GM18870 (cell line): ENCODE measurements at regions not wholly inside any gene's neighbourhood (a gene's known extent, or its start where the extent isn't known, plus 50 kb on each side); places are given as distances from the start of the nearest gene placed in this dataset.
"Not testable (repeated sequence)": the region's sequence is repeated elsewhere in the genome, so short reads cannot be mapped to it uniquely, and the experiment has no call there.

Experiments
- ATAC-seq: cut with Tn5 transposase; IDR thresholded peaks from one replicate; pipeline ENCODE4 v1.9.1; 2021; ENCODE audit warnings: moderate library complexity; ENCODE audit not compliant: unreplicated experiment

DNA sequence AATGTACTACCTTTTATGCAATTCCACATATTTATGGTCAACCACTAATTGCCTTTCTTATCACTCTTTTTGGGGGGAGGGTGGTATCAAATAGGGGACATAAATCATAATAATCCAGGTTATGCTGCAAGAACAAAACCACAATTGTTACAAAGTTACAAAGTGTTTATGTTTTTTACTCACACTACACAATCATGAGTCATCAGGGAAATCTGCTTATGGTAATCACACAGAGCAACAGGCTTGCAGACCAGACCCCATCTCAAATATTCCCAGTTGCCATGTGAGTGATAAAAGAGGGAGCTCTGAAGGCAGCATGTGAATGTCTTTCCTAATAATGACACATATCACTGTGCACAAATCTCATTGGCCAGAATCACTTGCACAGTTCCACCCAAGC lies 304.7 kb upstream of the TMEFF2 start:
- ATAC-seq = no peak

DNA sequence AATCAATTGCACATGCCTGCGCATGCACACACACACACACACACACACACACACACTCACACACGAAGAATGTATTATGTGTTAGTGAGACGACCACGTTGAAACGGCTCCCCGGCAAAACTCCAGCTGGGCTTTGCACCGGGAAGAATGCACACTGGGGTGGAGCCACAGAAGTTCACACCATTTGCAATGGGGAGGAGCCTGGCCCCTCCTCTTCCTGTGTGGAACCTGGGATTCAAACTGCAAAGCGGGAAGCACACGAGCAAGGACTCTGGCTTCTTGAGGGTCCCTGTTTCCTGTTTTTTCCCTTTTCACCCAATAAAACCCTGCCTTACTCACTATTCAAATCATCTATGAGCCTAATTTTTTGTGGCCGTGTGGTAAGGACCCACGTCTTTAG lies 304.0 kb upstream of the TMEFF2 start:
- ATAC-seq = no peak

DNA sequence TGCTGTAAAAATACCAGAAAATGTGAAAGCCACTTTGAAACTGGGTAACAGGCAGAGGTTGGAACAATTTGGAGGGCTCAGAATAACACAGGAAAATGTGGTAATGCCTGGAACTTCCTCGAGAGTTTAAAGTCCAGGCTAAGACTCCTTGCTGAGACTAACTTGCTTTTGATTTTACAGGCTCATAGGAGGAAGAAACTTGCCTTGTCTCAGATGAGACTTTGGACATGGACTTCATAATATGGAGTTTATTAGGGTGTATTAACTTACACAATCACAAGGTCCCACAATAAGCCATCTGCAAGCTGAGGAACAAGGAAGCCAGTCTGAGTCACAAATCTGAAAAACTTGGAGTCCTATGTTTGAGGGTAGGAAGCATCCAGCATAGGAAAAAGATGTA lies 293.4 kb upstream of the TMEFF2 start:
- ATAC-seq = not testable (repeated sequence)

DNA sequence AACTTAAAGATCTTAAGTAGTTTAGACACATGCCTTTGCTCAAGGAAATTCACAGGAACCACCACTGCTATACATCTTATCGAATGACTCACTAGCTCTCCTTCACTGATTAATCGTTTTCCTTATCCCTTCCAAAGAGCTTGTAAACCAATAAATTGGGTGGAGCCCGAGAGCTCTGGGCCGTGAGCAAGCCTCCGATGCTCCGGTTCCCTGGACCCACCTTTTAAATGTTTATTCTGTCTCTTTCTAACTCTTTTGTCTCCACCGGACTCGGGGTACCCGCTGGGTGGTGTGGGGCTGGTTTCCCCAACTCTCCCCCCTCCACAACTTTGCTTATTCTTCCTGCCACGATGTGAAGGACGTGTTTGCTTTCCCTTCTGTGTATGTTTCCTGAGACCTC lies 292.9 kb upstream of the TMEFF2 start:
- ATAC-seq = no peak

DNA sequence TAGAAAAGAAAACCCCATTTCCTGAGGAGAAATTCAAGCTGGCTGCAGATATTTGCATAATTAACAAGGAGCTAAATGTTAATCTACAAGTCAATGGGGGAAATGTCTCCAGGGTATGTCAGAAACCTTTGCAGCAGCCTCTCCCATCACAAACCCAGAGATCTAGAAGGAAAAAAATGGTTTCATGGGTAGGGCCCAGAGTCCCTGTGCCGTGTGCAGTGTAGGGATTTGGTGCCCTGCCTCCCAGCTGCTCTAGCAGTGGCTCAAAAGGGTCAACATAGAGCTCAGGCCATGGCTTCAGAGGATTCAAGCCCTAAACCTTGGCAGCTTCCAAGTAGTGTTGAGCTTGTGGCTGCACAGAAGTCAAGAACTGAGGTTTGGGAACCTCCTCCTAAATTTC lies 290.2 kb upstream of the TMEFF2 start:
- no peak for ATAC-seq

DNA sequence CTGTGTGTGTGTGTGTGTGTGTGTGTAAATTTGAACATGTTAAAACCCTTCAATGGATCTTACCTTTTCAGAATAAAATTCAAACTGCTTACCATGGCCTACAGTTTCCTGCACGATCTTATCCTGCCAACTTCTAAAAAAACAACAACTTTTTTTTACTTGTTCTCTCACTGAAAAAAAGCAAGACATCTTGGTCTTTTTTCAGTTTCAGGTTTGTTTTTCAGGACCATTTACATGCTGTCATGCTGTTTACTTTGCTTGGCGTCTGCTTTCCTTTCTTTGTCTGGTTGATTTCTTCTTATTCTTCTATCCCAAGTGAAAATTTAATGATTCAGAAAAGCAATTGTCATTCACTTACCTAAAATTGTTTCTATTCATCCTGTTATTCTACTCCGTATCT lies 286.3 kb upstream of the TMEFF2 start:
- ATAC-seq = no peak

DNA sequence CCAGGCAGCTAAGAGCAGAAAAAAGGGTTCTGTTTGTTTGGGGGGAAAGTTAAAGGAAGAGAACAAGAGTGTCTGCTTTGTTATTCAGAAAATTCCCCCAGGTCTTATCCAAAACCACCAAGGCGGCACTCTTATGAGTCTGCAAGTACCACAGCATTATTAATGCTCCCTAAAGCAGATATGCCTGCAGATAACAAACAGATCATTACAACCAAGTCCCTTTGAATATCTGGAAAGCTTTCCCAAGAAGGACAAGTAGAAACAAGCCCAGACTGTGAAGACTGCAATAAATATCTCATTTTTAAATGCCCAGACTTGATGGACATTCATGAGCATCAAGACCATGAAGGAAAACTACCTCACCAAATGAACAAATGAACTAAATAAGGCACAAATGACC lies 278.6 kb upstream of the TMEFF2 start:
- no peak for ATAC-seq

DNA sequence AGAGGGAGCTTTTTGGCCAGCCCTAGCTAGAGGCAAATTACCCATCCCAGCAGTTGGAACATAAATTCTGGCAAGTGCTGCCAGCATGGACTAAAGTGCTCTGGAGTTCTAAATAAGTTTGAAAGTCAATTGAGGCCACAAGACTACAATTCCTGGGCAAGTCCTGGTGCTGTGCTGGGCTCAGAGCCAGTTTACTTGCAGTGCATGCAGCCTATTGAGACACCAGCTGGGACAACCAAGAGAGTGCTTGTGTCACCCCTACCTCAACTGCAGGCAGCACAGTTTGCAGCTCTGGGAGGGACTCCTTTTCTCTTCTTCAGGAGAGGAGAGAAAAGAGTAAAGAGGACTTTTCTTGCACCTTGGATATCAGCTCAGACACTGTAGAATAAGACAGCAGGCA lies 277.2 kb upstream of the TMEFF2 start:
- no peak for ATAC-seq

DNA sequence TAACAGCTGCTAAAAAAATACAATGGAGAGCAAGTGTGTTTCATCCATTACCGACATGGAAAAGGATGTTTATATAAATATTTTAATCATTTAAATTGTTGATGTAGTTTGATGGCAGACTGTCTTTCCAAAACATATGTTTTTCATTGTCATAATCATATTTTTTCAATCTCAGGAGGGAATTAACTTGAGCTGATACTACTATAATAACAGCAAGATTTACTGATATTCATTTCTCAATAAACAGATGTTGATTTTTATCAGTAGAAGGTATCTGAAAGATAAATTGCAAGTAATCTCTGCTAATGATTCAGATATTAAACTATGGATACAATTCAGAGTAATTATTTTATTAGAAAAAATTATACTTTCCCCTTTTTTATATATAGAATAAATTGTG lies 274.9 kb upstream of the TMEFF2 start:
- no peak for ATAC-seq

DNA sequence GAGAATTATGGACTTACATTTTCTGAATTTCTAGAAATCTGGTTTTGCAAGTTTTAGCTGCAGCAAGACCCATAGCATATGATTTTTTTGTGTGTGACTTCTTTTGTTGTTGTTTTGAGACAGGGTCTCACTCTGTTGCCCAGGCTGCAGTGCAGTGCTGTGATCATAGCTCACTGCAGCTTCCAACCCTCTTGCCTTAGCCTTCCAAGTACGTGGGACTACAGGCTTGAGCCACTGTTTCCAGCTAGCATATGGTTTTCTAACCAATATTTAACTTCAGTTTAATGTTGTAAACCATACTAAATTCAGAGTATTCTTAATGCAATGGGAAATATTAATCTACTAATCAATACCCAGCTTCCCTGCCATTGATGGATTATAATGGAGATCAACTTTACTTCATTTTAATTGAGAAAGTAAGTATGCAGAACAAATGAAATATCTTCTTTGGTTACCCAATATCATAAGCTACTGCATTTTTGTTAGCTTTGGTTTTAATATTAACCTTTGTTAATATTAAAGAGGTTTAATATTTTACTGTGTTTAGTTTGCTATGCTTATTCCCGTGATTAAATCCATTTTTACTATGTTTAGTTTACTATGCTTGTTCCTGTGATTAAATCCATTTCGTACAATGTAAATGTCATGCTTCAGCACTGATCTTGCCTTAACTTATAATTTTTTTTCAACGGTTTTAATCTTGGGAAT lies 273.4 kb upstream of the TMEFF2 start:
- ATAC-seq = no peak

DNA sequence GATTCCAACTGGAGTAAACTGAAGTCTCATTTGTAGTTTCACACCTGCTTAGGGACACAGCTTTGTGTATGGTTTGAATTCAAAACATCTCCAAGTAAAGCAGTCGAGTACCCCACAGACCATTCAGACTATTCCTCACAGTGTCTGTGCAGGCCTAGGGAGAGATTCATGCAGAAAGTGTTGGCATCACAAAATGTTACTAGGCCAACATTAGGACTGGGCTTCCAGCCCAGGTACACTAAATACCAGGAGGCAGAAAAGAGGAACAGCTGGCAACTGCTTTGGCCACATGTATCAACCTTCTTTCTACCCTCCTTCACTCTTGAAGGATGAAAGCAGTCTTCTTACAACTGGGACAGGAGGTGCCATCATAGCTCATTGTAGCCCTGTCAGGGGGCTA lies 270.4 kb upstream of the TMEFF2 start:
- ATAC-seq = no peak

DNA sequence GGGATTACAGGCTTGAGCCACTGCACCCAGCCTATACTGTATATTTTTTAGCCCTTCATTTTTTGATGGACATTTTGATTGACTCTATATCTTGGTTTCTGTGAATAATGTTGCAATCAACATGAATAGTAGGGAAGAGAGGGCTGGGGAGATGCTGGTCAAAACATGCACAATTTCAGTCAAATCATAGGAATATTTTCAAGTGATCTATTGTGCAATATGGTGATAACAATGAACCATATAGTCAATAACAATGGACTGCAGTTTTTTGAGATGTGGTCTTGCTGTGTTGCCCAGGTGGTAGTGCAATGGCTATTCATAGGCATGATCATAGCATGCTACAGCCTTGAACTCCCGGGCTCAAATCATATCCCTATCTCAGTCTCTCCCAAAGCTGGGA lies 264.7 kb upstream of the TMEFF2 start:
- ATAC-seq = no peak

DNA sequence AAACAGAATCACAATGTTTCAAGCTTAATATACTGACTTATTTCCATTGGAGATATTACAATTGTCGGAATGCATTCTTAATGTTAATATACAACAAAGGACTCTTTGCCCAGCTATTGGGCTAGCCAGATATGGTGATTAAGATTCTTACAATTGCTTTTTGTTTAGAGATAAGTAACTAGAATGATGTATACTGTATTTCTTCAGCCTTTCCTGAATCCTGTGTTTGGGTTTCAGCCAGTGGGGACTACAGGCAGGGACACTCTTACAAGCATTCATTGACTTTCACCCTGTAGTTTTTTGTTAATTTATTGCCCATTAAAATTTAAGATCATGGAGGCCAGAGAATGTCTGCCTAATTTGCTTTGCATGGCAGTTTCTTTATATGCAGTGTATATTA lies 254.1 kb upstream of the TMEFF2 start:
- no peak for ATAC-seq

DNA sequence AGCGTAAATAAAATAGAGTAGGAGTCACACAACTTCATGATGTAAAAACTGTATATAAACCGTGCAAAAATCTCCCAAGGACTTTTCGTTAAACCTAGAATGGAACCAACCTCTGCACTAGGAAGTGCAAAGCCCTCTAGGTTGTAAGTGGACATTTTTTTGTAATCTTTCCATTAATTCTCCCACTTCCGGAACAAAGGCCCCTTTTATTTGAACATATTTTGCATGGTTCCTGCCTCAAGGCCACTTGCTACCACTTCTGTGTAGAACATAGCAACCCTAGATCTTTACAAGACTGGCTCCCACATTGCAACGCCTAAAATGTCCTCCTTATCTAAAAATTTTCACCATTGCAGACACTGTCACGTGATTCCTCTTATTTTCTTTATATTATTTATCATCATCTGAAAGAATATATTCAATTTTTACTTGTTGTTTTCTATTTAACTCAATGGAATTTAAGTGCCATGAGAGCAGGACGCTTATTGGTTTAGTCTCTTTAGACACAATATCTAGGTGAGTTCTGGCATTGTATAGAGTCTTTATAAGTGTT lies 249.6 kb upstream of the TMEFF2 start:
- no peak for ATAC-seq

DNA sequence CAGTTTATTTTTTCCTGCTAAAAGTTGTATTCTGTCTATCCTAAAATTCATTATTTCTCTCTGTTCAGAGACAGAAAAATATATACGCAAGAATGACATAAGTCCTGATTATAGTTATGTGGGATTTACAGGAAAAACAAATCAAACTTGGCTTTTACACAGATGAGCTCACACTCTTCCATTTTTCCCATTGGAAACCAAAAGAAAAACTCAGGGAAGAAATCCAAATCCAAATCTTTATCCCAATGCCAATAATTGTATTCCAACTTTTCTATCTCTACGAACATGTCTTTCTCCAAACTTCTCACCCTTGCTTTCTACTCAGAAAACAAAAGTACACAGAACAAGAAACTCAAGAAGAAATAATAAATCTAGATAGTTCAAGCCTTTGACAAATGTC lies 249.1 kb upstream of the TMEFF2 start:
- ATAC-seq = no peak

DNA sequence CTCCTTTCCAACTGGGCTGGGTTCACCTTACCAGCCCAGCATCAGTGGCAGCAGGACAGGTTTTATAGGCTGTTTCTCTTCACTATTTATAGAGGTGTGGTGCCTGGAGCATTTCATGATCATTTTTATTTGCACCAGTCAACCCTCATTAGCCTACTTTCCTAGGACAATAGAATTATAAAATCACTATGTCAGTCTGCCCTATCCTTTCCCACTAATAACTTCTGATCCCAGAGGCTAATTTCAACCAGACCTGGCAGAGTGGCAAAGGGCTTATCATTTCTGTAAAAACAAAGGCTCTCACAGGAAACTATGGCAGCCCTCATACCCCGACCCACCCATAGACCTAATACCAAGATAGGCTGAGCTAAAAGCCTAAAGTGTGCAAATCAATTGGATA lies 243.5 kb upstream of the TMEFF2 start:
- ATAC-seq = no peak

DNA sequence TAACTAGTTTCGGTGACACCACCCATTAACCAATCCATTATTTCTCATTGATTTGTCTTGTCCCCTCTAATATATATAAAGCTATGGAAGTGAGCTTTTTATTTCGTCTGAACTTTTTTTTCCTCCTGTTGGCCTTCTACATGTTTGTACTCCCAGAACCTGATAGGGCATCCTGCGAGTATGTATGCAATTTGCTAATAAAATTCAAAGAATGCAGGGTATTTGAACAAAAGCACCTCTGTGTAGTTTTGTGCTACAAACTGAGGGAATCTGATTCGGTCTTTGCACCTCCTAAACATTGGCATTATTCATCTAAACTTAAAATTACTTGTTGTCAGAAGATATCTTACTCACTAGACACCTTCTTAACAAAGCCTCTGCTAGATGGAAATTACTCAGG lies 242.9 kb upstream of the TMEFF2 start:
- ATAC-seq = no peak

DNA sequence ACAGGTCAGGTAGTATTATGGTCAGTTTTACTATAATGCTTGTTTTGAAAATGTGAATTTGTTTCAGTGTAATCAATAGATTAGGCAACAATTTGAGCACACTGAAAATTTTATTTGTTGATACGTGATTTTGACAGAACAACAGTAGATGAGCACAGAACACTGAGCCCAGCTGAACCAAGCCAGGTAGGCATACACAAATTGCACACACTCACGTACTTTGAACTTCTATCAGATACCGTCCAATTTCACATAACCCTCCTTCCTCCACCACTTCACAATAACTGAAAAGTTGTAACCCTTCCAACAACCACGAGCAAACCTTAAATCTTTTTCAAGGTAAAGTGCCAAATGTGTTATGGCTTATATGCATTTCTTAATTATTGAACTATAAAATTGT lies 229.5 kb upstream of the TMEFF2 start:
- no peak for ATAC-seq

DNA sequence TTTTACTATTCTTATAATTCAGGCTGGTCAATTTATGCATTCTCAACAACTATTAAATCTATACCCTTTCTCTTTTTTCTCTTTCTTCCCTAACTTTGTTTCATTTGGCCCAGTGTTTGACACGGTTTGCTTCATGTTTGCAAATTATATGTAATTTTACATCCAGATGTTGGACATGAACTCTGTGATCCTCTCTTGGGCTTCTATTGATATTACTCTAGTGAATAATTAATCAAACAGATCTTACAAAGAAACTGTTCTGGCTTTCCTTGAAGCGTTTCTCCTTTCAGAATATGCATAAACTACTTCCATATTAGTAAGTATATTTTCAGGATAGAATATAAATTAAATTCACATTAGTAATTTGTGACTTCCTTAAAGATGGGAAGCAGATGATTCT lies 225.1 kb upstream of the TMEFF2 start:
- ATAC-seq = no peak

DNA sequence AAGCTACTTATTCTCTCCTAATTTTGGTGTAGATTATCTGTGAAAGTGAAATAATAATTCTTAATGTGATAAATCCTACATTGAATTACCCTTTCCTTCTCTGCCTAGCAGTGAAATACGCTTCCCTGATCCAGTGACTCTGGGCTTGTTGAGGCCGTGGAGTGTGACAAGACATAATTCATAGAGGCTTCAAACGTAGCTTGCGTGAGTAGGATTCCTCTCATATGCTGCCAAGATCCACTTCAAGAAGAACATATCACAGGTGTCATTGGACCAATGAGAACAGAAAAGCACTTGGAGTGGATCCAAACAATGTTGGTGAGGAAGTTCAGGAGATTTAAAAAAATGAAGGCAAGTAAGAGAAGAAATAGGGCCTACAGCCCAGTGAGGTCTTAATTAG lies 221.3 kb upstream of the TMEFF2 start:
- no peak for ATAC-seq

DNA sequence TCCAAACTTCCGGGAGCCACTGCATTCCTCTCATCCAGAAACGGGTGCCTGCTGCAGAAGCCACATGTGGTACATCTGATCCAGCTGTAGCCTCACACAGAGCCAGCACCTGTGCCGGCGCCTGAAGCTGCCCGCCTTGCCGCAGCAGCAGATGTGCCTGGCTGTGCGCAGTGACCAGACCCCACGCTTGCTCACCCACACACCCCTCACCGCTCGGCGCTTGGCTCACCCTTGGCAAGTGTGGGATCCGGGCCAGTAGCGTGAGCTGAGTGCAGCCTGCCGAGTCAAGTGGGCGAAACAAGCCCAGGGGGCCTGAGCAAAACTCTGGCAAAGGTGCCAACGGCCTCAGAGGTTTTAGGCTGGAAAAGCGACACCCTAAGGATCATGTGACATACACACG lies 220.1 kb upstream of the TMEFF2 start:
- ATAC-seq = no peak

DNA sequence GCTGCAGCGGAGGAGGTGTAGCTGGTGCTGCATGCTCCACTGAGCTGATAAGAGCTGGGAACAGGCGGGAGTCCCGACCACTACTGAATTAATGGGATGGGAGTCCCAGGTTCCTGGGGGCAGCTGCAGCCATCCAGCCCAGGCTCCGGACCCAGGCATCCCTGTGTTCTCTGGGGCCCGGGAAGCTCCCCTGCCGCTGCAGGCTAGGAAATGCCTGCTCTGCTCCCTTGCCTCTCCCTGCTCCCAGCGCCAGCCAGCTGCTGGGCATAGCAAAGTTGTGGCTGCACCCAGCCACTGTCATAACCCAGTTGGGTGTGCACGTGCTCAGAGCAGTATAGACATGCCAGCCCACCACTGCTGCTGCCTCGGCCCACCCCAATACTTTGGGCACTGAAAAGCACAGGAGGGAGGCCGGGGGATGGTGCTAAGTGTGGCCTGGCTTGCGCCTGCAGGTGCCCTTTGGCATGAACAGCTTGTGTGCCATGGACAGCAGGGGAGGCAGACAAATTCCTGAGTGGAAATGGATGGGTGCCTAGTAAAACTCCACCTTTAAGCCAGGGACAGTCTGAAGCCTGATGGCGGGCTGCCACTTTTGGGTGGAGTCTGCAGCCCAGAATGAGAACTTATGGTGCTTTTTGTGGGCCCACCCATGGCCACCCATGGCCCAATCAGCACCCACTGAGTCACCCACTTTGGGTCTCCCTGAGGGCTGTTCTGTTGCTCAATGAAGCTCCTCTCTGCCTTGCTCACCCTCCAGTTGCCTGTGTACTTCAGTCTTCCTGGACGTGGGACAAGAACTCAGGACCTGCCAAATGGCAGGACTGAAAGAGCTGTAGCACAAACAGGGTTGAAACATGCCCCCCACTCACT lies 219.3 kb upstream of the TMEFF2 start:
- ATAC-seq = no peak
